WTC11 (cell line): ENCODE measurements at regions not wholly inside any gene's neighbourhood (a gene's known extent, or its start where the extent isn't known, plus 50 kb on each side); places are given as distances from the start of the nearest gene placed in this dataset.

Experiments
- ATAC-seq: fragments of 200-7000 bp; cut with Tn5 transposase; 2 replicates; pipeline ENCODE4 v1.10.0; 2021; ENCODE audit warnings: mild to moderate bottlenecking, moderate library complexity
- CTCF ChIA-PET: fragments of 300-600 bp; sonication (Branson Sonifier 250); formaldehyde crosslinking; loops from one replicate; lab custom pipeline; 2021; ENCODE audit warnings: antibody characterized with exemption; lab: Charles Lee
- POLR2A ChIA-PET: fragments of 350-600 bp; sonication (Branson Sonifier 250); formaldehyde crosslinking; loops from one replicate; lab custom pipeline; 2021; ENCODE audit warnings: antibody characterized with exemption; lab: Charles Lee
- DNase-seq: peaks from one replicate; pipeline ENCODE4 v3.0.0; 2021; ENCODE audit warnings: low spot score
- H3K27ac Mint-ChIP-seq: 2 replicates; pipeline ENCODE4 v1.8.0; 2021; ENCODE audit warnings: mixed read lengths
- H3K27me3 Mint-ChIP-seq: 2 replicates; pipeline ENCODE4 v1.8.0; 2021; ENCODE audit warnings: low read depth, mild to moderate bottlenecking, moderate library complexity, mixed read lengths
- H3K36me3 Mint-ChIP-seq: 2 replicates; pipeline ENCODE4 v1.8.0; 2021; ENCODE audit warnings: mixed read lengths
- H3K4me1 Mint-ChIP-seq: 2 replicates; pipeline ENCODE4 v1.8.0; 2022; ENCODE audit warnings: mixed read lengths
- H3K4me3 Mint-ChIP-seq: 2 replicates; pipeline ENCODE4 v1.8.0; 2021; ENCODE audit warnings: mild to moderate bottlenecking, moderate library complexity, mixed read lengths
- H3K9me3 Mint-ChIP-seq: 2 replicates; pipeline ENCODE4 v1.8.0; 2021; ENCODE audit warnings: mixed read lengths
- CREB1 ChIP-seq: sonication (generic); formaldehyde crosslinking; IDR thresholded peaks from 2 replicates; pipeline ENCODE4 v1.8.0; 2023; ENCODE audit warnings: mild to moderate bottlenecking, missing genetic modification reagents
- ETV6 ChIP-seq: sonication (generic); formaldehyde crosslinking; IDR thresholded peaks from 2 replicates; pipeline ENCODE4 v1.8.1; 2022; ENCODE audit warnings: mild to moderate bottlenecking, missing genetic modification reagents
- KAT7 ChIP-seq: sonication (generic); formaldehyde crosslinking; IDR thresholded peaks from 2 replicates; pipeline ENCODE4 v1.8.1; 2023; ENCODE audit warnings: missing genetic modification reagents, mild to moderate bottlenecking, borderline replicate concordance
- MYBL2 ChIP-seq: sonication (generic); formaldehyde crosslinking; IDR thresholded peaks from 2 replicates; pipeline ENCODE4 v1.8.1; 2023; ENCODE audit warnings: mild to moderate bottlenecking, moderate library complexity, missing genetic modification reagents
- NFATC4 ChIP-seq: fragments of 250-450 bp; sonication (Bioruptor Pico); IDR thresholded peaks from 2 replicates; pipeline ENCODE4 v1.9.0; 2021; ENCODE audit warnings: mild to moderate bottlenecking
- OVOL2 ChIP-seq: fragments of 250-450 bp; sonication (Bioruptor Pico); IDR thresholded peaks from 2 replicates; pipeline ENCODE4 v1.9.0; 2021; ENCODE audit warnings: mild to moderate bottlenecking, borderline replicate concordance
- TEAD4 ChIP-seq: sonication (generic); formaldehyde crosslinking; IDR thresholded peaks from 2 replicates; pipeline ENCODE4 v1.8.0; 2022; ENCODE audit warnings: mild to moderate bottlenecking, missing genetic modification reagents
- TP53 ChIP-seq: sonication (generic); formaldehyde crosslinking; IDR thresholded peaks from 2 replicates; pipeline ENCODE4 v1.8.1; 2023; ENCODE audit warnings: mild to moderate bottlenecking, missing genetic modification reagents
- ZBTB21 ChIP-seq: sonication (generic); formaldehyde crosslinking; IDR thresholded peaks from 2 replicates; pipeline ENCODE4 v1.8.1; 2023; ENCODE audit warnings: mild to moderate bottlenecking, missing genetic modification reagents, borderline replicate concordance
- ZNF232 ChIP-seq: sonication (generic); formaldehyde crosslinking; IDR thresholded peaks from 2 replicates; pipeline ENCODE4 v1.8.0; 2022; ENCODE audit warnings: mild to moderate bottlenecking, missing genetic modification reagents
- TF ChIP-seq, protein P1 (sequence below): fragments of 250-450 bp; sonication (Bioruptor Pico); IDR thresholded peaks from 2 replicates; pipeline ENCODE4 v1.9.0; 2021; ENCODE audit warnings: mild to moderate bottlenecking, borderline replicate concordance
- TF ChIP-seq, protein P2 (sequence below): sonication (generic); formaldehyde crosslinking; IDR thresholded peaks from 2 replicates; pipeline ENCODE4 v1.8.1; 2023; ENCODE audit warnings: mild to moderate bottlenecking, missing genetic modification reagents, moderate library complexity
- TF ChIP-seq, protein P3 (sequence below): sonication (generic); formaldehyde crosslinking; conservative IDR thresholded peaks from 2 replicates; pipeline ENCODE4 v1.8.1; 2023; ENCODE audit warnings: mild to moderate bottlenecking, low read depth, missing genetic modification reagents, moderate library complexity
- TF ChIP-seq, protein P4 (sequence below): sonication (generic); formaldehyde crosslinking; IDR thresholded peaks from 2 replicates; pipeline ENCODE4 v1.8.0; 2022; ENCODE audit warnings: mild to moderate bottlenecking, missing genetic modification reagents
- TF ChIP-seq, protein P5 (sequence below): fragments of 200-600 bp; IDR thresholded peaks from 2 replicates; pipeline ENCODE4 v1.8.0; 2022; ENCODE audit warnings: antibody characterized with exemption

DNA sequence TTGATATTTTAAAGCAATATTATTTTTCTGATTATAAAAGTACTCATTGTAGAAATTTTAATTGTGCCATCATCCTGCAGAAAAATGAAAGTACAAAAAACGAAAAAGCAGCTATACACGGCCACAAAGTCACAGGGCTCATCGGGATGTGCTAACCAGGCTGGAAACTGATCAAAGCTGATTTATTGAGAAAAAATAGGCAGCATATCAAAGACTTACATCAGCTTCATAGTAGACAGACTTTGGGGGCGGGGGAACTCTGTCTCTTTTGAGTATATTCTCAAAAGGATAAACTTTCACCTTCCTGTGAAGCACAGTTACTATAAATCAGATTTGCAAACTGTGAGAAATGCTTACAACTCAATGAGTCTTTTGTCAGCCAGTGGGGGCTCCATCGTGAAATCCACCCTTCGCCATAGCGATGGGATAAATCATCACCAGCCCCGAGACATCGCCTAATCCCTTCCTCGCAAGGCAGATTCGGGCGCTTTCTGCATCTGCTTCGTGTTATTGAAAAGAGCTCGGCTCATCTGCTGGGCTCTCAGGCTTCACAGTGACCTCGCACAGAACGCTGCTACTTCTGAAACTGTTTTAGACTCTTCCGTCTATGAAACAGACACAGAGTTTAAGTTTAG lies 69.2 kb upstream of the ERG start (continued):
- TF ChIP-seq, protein P1, sequence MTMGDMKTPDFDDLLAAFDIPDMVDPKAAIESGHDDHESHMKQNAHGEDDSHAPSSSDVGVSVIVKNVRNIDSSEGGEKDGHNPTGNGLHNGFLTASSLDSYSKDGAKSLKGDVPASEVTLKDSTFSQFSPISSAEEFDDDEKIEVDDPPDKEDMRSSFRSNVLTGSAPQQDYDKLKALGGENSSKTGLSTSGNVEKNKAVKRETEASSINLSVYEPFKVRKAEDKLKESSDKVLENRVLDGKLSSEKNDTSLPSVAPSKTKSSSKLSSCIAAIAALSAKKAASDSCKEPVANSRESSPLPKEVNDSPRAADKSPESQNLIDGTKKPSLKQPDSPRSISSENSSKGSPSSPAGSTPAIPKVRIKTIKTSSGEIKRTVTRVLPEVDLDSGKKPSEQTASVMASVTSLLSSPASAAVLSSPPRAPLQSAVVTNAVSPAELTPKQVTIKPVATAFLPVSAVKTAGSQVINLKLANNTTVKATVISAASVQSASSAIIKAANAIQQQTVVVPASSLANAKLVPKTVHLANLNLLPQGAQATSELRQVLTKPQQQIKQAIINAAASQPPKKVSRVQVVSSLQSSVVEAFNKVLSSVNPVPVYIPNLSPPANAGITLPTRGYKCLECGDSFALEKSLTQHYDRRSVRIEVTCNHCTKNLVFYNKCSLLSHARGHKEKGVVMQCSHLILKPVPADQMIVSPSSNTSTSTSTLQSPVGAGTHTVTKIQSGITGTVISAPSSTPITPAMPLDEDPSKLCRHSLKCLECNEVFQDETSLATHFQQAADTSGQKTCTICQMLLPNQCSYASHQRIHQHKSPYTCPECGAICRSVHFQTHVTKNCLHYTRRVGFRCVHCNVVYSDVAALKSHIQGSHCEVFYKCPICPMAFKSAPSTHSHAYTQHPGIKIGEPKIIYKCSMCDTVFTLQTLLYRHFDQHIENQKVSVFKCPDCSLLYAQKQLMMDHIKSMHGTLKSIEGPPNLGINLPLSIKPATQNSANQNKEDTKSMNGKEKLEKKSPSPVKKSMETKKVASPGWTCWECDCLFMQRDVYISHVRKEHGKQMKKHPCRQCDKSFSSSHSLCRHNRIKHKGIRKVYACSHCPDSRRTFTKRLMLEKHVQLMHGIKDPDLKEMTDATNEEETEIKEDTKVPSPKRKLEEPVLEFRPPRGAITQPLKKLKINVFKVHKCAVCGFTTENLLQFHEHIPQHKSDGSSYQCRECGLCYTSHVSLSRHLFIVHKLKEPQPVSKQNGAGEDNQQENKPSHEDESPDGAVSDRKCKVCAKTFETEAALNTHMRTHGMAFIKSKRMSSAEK (CRISPR knock-in tag) = no peak
- TF ChIP-seq ZNF232 (CRISPR knock-in tag) = no peak
- no peak for TF ChIP-seq NFATC4 (CRISPR knock-in tag)
- TF ChIP-seq TEAD4 = no peak
- no peak for TF ChIP-seq TP53 (CRISPR knock-in tag)
- TF ChIP-seq, all 79 proteins: peak for 0

DNA sequence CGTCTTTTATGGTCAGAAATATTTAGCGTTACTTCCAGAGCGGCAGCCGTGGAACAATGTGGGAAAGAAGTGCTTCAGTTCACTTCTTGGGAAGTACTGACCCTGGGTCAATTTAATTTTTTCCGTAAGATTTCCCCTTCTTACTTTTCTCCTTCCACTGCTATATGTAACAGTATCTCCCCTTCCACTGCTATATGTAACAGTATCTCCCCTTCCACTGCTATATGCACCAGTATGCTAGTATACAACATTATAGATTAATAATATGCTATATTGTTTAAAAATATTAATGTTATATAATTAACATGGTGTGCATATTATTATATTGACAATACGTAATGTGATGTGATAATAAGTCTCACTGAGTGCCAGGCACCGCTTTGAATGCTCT lies 69.7 kb upstream of the ERG start:
- Mint-ChIP-seq H3K27ac (no peak overlapping the region), H3K4me1 (peaks cover 16% of the 10 kb centered on the region), H3K4me3 (no peak overlapping the region), H3K9me3 (peaks cover 11% of the 10 kb centered on the region), H3K27me3 (no peaks in the 10 kb centered on the region), H3K36me3 (no peaks in the 10 kb centered on the region)
- ChIA-PET CTCF (interaction anchor here (0.6 to 1.5 kb wide), 4 partner anchors 8 to 1498 kb away, joined by 3 to 4 read pairs (median 3); no protein-coding TSS in a partner anchor), POLR2A (no interaction called here)
- TF ChIP-seq CREB1 (no peak), MYBL2 (CRISPR knock-in tag) (no peak), ZBTB21 (CRISPR knock-in tag) (no peak), ZNF232 (CRISPR knock-in tag) (no peak), NFATC4 (CRISPR knock-in tag) (no peak), OVOL2 (no peak), KAT7 (CRISPR knock-in tag) (no peak), ETV6 (no peak)
- TF ChIP-seq, protein P2, sequence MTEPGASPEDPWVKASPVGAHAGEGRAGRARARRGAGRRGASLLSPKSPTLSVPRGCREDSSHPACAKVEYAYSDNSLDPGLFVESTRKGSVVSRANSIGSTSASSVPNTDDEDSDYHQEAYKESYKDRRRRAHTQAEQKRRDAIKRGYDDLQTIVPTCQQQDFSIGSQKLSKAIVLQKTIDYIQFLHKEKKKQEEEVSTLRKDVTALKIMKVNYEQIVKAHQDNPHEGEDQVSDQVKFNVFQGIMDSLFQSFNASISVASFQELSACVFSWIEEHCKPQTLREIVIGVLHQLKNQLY (CRISPR knock-in tag) = no peak
- TF ChIP-seq, protein P3, sequence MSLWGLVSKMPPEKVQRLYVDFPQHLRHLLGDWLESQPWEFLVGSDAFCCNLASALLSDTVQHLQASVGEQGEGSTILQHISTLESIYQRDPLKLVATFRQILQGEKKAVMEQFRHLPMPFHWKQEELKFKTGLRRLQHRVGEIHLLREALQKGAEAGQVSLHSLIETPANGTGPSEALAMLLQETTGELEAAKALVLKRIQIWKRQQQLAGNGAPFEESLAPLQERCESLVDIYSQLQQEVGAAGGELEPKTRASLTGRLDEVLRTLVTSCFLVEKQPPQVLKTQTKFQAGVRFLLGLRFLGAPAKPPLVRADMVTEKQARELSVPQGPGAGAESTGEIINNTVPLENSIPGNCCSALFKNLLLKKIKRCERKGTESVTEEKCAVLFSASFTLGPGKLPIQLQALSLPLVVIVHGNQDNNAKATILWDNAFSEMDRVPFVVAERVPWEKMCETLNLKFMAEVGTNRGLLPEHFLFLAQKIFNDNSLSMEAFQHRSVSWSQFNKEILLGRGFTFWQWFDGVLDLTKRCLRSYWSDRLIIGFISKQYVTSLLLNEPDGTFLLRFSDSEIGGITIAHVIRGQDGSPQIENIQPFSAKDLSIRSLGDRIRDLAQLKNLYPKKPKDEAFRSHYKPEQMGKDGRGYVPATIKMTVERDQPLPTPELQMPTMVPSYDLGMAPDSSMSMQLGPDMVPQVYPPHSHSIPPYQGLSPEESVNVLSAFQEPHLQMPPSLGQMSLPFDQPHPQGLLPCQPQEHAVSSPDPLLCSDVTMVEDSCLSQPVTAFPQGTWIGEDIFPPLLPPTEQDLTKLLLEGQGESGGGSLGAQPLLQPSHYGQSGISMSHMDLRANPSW (CRISPR knock-in tag) = no peak
- TF ChIP-seq, protein P4, sequence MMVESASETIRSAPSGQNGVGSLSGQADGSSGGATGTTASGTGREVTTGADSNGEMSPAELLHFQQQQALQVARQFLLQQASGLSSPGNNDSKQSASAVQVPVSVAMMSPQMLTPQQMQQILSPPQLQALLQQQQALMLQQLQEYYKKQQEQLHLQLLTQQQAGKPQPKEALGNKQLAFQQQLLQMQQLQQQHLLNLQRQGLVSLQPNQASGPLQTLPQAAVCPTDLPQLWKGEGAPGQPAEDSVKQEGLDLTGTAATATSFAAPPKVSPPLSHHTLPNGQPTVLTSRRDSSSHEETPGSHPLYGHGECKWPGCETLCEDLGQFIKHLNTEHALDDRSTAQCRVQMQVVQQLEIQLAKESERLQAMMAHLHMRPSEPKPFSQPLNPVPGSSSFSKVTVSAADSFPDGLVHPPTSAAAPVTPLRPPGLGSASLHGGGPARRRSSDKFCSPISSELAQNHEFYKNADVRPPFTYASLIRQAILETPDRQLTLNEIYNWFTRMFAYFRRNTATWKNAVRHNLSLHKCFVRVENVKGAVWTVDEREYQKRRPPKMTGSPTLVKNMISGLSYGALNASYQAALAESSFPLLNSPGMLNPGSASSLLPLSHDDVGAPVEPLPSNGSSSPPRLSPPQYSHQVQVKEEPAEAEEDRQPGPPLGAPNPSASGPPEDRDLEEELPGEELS (CRISPR knock-in tag) = no peak
- TF ChIP-seq, protein P5, sequence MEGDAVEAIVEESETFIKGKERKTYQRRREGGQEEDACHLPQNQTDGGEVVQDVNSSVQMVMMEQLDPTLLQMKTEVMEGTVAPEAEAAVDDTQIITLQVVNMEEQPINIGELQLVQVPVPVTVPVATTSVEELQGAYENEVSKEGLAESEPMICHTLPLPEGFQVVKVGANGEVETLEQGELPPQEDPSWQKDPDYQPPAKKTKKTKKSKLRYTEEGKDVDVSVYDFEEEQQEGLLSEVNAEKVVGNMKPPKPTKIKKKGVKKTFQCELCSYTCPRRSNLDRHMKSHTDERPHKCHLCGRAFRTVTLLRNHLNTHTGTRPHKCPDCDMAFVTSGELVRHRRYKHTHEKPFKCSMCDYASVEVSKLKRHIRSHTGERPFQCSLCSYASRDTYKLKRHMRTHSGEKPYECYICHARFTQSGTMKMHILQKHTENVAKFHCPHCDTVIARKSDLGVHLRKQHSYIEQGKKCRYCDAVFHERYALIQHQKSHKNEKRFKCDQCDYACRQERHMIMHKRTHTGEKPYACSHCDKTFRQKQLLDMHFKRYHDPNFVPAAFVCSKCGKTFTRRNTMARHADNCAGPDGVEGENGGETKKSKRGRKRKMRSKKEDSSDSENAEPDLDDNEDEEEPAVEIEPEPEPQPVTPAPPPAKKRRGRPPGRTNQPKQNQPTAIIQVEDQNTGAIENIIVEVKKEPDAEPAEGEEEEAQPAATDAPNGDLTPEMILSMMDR = no peak
- DNase-seq (no peak), ATAC-seq (no peak)
